Liver (tissue), 3 donors: ENCODE measurements at regions not wholly inside any gene's neighbourhood (a gene's known extent, or its start where the extent isn't known, plus 50 kb on each side); places are given as distances from the start of the nearest gene placed in this dataset.

ENCODE experiments used
- CTCF ChIP-seq: fragments of 150-350 bp; IDR thresholded peaks from 2 replicates; pipeline ENCODE4 v1.5.1; 2017; ENCODE audit warnings: improper control_type of control experiment, low read depth, low read length; ENCODE audit not compliant: missing input control
- FOXA1 ChIP-seq: IDR thresholded peaks from 2 replicates; pipeline ENCODE4 v1.6.1; 2016; ENCODE audit warnings: antibody characterized with exemption
- RAD21 ChIP-seq, 2 donors: IDR thresholded peaks; 2 replicates each; pipeline ENCODE4 v1.6.1; 2016; ENCODE audit warnings: antibody characterized with exemption in 2 of 2, mild to moderate bottlenecking in 2 of 2
- TAF1 ChIP-seq: conservative IDR thresholded peaks from 2 replicates; pipeline ENCODE4 v1.6.1; 2016; ENCODE audit warnings: antibody characterized with exemption, mild to moderate bottlenecking
- YY1 ChIP-seq: IDR thresholded peaks from 2 replicates; pipeline ENCODE4 v1.6.1; 2016; ENCODE audit warnings: antibody characterized with exemption, mild to moderate bottlenecking
- TF ChIP-seq, protein P1 (sequence below): IDR thresholded peaks from 2 replicates; pipeline ENCODE4 v1.6.1; 2016; ENCODE audit warnings: antibody characterized with exemption
- TF ChIP-seq, protein P2 (sequence below): IDR thresholded peaks from 2 replicates; pipeline ENCODE4 v1.6.1; 2016; ENCODE audit warnings: antibody characterized with exemption, mild to moderate bottlenecking
- donor health status: healthy.
- donor health status: healthy.

DNA sequence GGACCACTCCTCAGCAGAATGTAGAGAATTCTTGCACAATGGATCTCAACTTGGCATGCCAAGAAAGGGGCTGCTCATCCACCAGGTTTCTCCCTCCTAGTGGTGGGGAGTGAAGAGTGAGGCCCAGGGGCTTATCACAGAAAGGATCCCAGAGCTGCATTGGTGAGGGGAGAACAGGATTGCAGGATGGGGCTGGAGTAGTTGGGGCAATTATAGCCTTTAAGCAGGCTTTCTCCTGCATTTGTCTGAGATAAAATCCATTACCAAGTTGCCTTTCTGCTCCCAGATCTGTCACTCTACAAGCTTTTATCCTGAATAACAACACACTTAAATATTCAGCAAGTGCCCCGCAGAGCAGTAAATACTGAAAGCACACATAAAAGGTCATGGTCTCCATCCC, 130.8 kb upstream of the CES5A start:
- no peak for TF ChIP-seq YY1
- TF ChIP-seq CTCF, result no peak
- TF ChIP-seq, protein P1, sequence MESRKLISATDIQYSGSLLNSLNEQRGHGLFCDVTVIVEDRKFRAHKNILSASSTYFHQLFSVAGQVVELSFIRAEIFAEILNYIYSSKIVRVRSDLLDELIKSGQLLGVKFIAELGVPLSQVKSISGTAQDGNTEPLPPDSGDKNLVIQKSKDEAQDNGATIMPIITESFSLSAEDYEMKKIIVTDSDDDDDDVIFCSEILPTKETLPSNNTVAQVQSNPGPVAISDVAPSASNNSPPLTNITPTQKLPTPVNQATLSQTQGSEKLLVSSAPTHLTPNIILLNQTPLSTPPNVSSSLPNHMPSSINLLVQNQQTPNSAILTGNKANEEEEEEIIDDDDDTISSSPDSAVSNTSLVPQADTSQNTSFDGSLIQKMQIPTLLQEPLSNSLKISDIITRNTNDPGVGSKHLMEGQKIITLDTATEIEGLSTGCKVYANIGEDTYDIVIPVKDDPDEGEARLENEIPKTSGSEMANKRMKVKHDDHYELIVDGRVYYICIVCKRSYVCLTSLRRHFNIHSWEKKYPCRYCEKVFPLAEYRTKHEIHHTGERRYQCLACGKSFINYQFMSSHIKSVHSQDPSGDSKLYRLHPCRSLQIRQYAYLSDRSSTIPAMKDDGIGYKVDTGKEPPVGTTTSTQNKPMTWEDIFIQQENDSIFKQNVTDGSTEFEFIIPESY, result no peak
- TF ChIP-seq FOXA1, result no peak
- no peak for TF ChIP-seq TAF1
- TF ChIP-seq, protein P2, sequence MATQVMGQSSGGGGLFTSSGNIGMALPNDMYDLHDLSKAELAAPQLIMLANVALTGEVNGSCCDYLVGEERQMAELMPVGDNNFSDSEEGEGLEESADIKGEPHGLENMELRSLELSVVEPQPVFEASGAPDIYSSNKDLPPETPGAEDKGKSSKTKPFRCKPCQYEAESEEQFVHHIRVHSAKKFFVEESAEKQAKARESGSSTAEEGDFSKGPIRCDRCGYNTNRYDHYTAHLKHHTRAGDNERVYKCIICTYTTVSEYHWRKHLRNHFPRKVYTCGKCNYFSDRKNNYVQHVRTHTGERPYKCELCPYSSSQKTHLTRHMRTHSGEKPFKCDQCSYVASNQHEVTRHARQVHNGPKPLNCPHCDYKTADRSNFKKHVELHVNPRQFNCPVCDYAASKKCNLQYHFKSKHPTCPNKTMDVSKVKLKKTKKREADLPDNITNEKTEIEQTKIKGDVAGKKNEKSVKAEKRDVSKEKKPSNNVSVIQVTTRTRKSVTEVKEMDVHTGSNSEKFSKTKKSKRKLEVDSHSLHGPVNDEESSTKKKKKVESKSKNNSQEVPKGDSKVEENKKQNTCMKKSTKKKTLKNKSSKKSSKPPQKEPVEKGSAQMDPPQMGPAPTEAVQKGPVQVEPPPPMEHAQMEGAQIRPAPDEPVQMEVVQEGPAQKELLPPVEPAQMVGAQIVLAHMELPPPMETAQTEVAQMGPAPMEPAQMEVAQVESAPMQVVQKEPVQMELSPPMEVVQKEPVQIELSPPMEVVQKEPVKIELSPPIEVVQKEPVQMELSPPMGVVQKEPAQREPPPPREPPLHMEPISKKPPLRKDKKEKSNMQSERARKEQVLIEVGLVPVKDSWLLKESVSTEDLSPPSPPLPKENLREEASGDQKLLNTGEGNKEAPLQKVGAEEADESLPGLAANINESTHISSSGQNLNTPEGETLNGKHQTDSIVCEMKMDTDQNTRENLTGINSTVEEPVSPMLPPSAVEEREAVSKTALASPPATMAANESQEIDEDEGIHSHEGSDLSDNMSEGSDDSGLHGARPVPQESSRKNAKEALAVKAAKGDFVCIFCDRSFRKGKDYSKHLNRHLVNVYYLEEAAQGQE, result no peak
- TF ChIP-seq RAD21 (IDR thresholded peaks at IDR 0.05), result no peak
